Breast epithelium (tissue), 4 donors: ENCODE measurements at regions not wholly inside any gene's neighbourhood (a gene's known extent, or its start where the extent isn't known, plus 50 kb on each side); places are given as distances from the start of the nearest gene placed in this dataset.

ENCODE experiments used
- DNase-seq, 2 donors: peaks; one replicate each; pipeline ENCODE4 v3.0.0-alpha.2; 2019; ENCODE audit warnings: low spot score in 2 of 2
- H3K27ac ChIP-seq, 2 donors: fragments of 200-600 bp; sonication (generic) in 1 of 2; one replicate each; pipeline ENCODE4 v1.5.1; 2016 to 2019; ENCODE audit warnings: mild to moderate bottlenecking in 1 of 2
- H3K27me3 ChIP-seq, 2 donors: fragments of 200-600 bp; sonication (generic) in 1 of 2; one replicate each; pipeline versions ENCODE4 v1.5.1 to v1.6.0; 2017 to 2019; ENCODE audit warnings: control low read depth in 1 of 2, mild to moderate bottlenecking in 1 of 2
- H3K36me3 ChIP-seq: fragments of 200-600 bp; one replicate; pipeline ENCODE4 v1.5.1; 2019
- H3K4me1 ChIP-seq, 2 donors: fragments of 200-600 bp; sonication (generic); one replicate each; pipeline ENCODE4 v1.5.1; 2016 to 2019; ENCODE audit warnings: control low read depth in 1 of 2
- H3K4me3 ChIP-seq, 3 donors: fragments of 200-600 bp; sonication (generic); 1 replicate in 2 of 3; 2 replicates in 1 of 3; pipeline ENCODE4 v1.5.1; 2016 to 2019; ENCODE audit warnings: mild to moderate bottlenecking in 3 of 3, moderate library complexity in 2 of 3
- H3K9me3 ChIP-seq, 2 donors: fragments of 200-600 bp; sonication (generic) in 1 of 2; one replicate each; pipeline ENCODE4 v1.5.1; 2016 to 2019; ENCODE audit warnings: control low read depth in 1 of 2
- CTCF ChIP-seq, 3 donors: fragments of 450-650 bp; IDR thresholded peaks; one replicate each; pipeline ENCODE4 v1.5.1; 2016 to 2017; ENCODE audit warnings: antibody characterized with exemption in 3 of 3, mild to moderate bottlenecking in 3 of 3, moderate library complexity in 3 of 3
- POLR2A ChIP-seq: fragments of 450-650 bp; IDR thresholded peaks from one replicate; pipeline ENCODE4 v1.6.1; 2016; ENCODE audit warnings: antibody characterized with exemption, mild to moderate bottlenecking, moderate library complexity
- POLR2AphosphoS5 ChIP-seq, 3 donors: sonication (generic); formaldehyde crosslinking; IDR thresholded peaks; one replicate each; pipeline ENCODE4 v1.6.1; 2017; ENCODE audit warnings: antibody characterized with exemption in 3 of 3
- intact Hi-C: fragments of 100-400 bp; cut with DNase I; formaldehyde crosslinking; loops from one replicate; pipeline ENCODE4 v1.15.1; 2023; ENCODE audit warnings: low total_unique reads

- Histone ChIP-seq H3K4me1 (no peaks in the 10 kb centered on the region), H3K36me3 (no peaks in the 10 kb centered on the region), H3K27ac (no peak overlapping the region), H3K4me3 (no peak overlapping the region), H3K9me3 (no peaks in the 10 kb centered on the region), H3K27me3 (no peaks in the 10 kb centered on the region)
- no peak for TF ChIP-seq CTCF (IDR thresholded peaks at IDR 0.05)
- TF ChIP-seq POLR2AphosphoS5 (IDR thresholded peaks at IDR 0.05) = no peak
- TF ChIP-seq POLR2A = no peak
- DNase-seq = no peak
- intact Hi-C loops = no loop called here
These were observed 999.4 kb upstream of the GJE1 start for GRCh38 chr6:141133346-141133745.

GRCh38 chr6:141131616-141132015 is 1001.1 kb upstream of the GJE1 start:
- H3K9me3 ChIP-seq = no peaks in the 10 kb centered on the region
- H3K4me3 ChIP-seq = no peak overlapping the region
- no peaks in the 10 kb centered on the region for H3K36me3 ChIP-seq
- DNase-seq = no peak
- intact Hi-C loops = no loop called here
- no peaks in the 10 kb centered on the region for H3K4me1 ChIP-seq
- no peaks in the 10 kb centered on the region for H3K27me3 ChIP-seq
- H3K27ac ChIP-seq = no peak overlapping the region
- TF ChIP-seq CTCF (IDR thresholded peaks at IDR 0.05) (no peak), POLR2A (no peak), POLR2AphosphoS5 (IDR thresholded peaks at IDR 0.05) (no peak)

- H3K27me3 ChIP-seq = no peaks in the 10 kb centered on the region
- DNase-seq = no peak
- H3K4me1 ChIP-seq = no peaks in the 10 kb centered on the region
- no peak overlapping the region for H3K27ac ChIP-seq
- intact Hi-C loops = no loop called here
- no peaks in the 10 kb centered on the region for H3K9me3 ChIP-seq
- H3K36me3 ChIP-seq = no peaks in the 10 kb centered on the region
- no peak overlapping the region for H3K4me3 ChIP-seq
- no peak for TF ChIP-seq POLR2A
- TF ChIP-seq POLR2AphosphoS5 (IDR thresholded peaks at IDR 0.05) = no peak
- TF ChIP-seq CTCF (IDR thresholded peaks at IDR 0.05) = no peak
These were observed 1009.2 kb upstream of the GJE1 start for GRCh38 chr6:141123497-141123896.

GRCh38 chr6:141123049-141123448 is 1009.7 kb upstream of the GJE1 start:
- no peaks in the 10 kb centered on the region for H3K4me1 ChIP-seq
- H3K27me3 ChIP-seq = no peaks in the 10 kb centered on the region
- TF ChIP-seq POLR2AphosphoS5 (IDR thresholded peaks at IDR 0.05) (no peak), CTCF (IDR thresholded peaks at IDR 0.05) (no peak), POLR2A (no peak)
- intact Hi-C loops = no loop called here
- H3K9me3 ChIP-seq = no peaks in the 10 kb centered on the region
- H3K4me3 ChIP-seq = no peak overlapping the region
- H3K36me3 ChIP-seq = no peaks in the 10 kb centered on the region
- no peak overlapping the region for H3K27ac ChIP-seq
- DNase-seq = no peak

GRCh38 chr6:141118991-141119390 is 1013.7 kb upstream of the GJE1 start:
- H3K36me3 ChIP-seq = no peaks in the 10 kb centered on the region
- no peaks in the 10 kb centered on the region for H3K4me1 ChIP-seq
- intact Hi-C loops = no loop called here
- no peak overlapping the region for H3K4me3 ChIP-seq
- DNase-seq = no peak
- H3K27ac ChIP-seq = no peak overlapping the region
- no peaks in the 10 kb centered on the region for H3K9me3 ChIP-seq
- no peaks in the 10 kb centered on the region for H3K27me3 ChIP-seq
- TF ChIP-seq POLR2AphosphoS5 (IDR thresholded peaks at IDR 0.05) (no peak), CTCF (IDR thresholded peaks at IDR 0.05) (no peak), POLR2A (no peak)
